HG02943 (cell line): ENCODE measurements at regions not wholly inside any gene's neighbourhood (a gene's known extent, or its start where the extent isn't known, plus 50 kb on each side); places are given as distances from the start of the nearest gene placed in this dataset.
"Not testable (repeated sequence)": the region's sequence is repeated elsewhere in the genome, so short reads cannot be mapped to it uniquely, and the experiment has no call there.

Source experiments
- ATAC-seq: cut with Tn5 transposase; IDR thresholded peaks from one replicate; pipeline ENCODE4 v1.9.1; 2021; ENCODE audit warnings: mild to moderate bottlenecking, low read depth, moderate library complexity; ENCODE audit not compliant: unreplicated experiment

DNA sequence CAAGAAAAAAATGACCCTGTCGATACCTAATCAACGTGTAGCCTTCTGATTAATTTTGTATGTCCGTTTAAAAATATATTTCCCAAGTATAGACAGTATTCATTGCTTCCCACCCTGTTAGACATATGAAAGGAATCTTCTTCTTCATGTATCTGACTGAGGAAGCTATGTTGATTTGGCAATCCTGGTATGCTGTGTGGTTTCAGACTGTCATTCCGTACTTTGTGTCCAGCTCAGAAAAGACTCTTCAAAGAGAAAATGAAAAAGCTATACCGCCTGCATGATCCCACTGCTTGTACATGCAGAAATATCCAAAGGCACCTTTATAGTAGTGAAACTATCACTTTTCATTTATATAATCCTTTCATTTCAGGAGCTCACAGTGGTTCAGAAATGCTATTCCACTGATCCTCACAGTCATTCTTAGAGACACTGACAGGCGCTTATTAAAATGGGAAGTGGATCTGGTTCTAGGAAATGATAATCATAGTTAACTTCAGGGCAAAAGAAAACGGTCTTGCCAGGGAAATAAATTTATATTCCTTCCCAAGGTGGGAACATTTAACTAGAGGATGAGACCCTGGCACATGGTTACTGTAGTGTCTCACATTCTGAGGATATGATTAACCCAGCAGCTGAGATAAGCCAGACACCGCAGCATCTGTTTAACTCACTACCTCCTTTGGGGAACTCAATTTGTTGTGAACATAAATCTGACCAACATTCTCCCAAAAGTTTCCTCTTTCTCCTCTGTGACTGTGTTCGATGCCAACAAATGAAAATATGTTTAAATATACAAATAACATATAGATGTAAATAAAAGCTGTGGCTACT lies 599.2 kb upstream of the LUZP2 start:
- ATAC-seq: no peak

DNA sequence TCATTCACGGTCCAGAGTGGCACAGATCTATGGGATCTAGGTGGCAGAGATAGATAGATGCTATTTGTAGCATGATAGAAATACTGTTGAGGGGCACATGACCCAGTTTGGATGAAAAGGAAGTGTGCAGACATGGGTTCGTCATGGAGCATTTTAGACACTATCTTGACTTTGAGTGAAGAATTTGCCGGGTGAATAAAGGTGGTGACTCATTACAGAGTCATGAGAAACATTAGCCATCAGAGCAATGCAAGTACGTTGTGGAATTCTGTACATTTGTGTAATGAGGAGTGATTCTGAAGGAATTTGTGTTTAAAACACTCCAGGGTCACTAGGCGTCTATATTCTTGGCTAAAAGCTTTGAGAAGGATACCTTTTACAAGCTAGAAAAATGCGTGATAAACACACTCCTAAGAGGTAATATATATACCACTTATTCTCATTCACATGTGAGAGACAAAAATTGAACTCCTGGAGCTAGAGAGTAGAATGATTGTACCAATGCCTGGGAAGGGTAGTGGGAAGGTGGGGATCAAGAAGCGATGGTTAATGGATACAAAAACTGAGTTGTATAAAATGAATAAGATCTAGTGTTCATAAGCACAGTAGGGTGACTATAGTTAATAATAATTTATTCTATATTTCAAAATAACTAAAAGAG lies 593.7 kb upstream of the LUZP2 start:
- ATAC-seq: no peak

DNA sequence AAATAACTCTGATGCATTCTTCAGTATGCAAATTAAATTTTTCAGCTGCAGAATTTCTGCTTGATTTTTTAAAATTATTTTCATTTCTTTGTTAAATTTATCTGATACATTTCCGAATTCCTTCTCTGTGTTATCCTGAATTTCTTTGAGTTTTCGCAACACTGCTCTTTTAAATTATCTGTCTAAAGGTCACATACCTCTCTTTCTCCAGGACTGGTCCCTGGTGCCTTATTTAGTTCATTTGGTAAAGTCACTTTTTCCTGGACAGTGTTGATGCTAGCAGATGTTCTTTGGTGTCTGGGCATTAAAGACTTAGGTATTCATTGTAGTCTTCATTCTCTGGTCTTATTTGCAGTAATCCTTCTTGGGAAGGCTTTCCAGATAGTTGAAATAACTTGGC lies 577.4 kb upstream of the LUZP2 start:
- no peak for ATAC-seq

DNA sequence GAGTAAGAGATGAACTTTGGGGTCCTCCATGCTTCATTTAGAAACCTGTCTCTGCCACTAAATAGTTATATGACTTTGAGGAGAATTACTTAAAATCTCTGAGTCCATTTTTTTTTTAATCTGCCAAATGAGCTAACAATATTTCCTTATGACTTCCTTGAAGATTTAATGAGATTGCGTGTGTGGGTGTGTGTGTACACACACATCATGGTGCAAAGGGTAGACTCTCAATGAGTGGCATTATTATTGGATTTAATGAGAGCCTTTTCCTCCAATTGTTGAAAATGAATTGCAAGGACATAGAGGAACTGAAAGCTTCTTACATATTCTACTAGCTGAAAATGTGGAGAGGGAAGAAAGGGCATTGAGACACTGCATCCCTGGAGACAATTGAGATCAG lies 573.5 kb upstream of the LUZP2 start:
- no peak for ATAC-seq

DNA sequence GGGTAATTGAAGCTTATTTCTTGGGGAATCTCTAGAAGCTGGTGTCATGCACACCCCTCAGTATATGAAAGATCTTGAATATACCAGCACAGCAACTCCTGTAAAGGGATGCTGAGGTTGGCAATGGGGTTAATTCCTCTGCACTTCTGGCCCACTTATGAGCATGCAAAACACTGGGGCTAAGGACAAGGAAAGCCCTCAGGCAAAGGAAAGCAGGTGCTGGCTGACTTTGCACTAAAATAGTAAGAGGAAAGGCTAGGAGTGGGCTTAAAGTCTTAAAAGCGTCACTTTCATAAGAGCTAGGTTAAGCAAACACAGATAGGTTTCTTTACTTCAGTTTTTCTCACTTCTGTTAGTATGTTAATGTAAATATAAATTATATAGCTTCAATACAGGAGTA lies 572.6 kb upstream of the LUZP2 start:
- ATAC-seq: no peak

DNA sequence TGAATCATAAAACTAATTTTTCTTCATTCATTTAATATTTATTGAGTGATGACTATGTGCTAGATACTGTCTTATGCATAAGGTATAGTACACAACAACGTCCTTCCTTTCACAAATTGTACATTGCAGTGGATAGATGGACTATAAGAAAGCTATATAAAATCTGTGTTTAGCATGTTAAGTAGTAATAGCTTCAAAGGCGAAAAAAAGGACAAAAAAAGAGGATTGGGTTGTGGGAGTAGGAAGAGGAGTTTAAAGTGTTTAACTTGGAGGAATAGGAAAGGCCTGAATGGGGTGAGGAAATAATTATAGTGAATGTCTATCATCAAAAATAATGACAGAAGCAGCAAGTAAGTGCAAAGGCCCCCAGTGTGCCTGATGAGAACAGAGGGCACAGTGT lies 565.4 kb upstream of the LUZP2 start:
- no peak for ATAC-seq

DNA sequence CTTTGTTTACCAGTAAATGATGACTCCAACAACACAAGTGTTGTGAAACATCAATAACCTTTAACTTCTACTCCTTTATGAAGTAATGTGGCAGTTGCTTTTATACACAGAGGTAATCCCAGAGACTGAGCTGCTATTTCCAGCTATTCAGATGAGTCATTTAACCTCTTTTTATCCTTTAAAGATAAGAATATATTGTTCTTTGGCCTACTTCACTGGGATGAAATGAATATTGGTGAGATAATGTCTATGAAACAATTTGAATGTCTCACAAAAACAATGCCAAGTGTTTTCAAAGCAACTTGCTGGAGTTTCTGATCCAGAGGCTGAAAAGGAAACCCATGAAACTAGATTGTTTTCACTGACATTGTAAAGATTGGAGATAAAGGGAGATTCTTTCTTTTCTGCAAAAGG lies 564.4 kb upstream of the LUZP2 start:
- ATAC-seq: no peak

DNA sequence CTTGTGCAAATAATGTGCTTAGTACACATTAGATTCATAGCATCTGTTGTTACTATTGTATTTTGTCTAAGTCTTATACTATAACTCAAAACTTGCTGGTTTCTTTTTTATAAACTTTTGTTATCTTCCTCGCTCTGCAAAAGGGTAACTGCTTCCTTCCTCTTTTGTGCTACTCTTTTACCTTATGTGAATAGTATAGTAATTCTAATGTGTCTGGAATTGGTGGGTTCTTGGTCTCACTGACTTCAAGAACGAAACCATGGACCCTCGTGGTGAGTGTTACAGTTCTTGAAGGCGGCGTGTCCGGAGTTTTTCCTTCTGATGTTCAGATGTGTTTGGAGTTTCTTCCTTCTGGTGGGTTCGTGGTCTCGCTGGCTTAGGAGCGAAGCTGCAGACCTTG lies 563.1 kb upstream of the LUZP2 start:
- no peak for ATAC-seq

DNA sequence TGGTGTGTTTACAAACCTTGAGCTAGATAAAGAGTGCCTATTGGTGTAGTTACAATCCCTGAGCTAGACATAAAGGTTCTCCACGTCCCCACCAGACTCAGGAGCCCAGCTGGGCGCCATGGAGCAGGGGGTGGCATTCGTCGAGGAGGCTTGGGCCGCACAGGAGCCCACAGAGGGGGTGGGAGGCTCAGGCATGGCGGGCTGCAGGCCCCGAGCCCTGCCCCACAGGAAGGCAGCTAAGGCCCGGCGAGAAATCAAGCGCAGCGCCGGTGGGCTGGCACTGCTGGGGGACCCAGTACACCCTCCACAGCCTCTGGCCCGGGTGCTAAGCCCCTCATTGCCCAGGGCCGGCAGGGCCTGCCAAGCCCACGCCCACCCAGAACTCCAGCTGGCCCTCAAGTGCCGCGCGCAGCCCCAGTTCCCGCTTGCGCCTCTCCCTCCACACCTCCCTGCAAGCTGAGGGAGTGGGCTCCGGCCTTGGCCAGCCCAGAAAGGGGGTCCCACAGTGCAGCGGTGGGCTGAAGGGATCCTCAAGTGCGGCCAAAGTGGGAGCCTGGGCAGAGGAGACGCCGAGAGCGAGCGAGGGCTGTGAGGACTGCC lies 562.1 kb upstream of the LUZP2 start:
- not testable (repeated sequence) for ATAC-seq

DNA sequence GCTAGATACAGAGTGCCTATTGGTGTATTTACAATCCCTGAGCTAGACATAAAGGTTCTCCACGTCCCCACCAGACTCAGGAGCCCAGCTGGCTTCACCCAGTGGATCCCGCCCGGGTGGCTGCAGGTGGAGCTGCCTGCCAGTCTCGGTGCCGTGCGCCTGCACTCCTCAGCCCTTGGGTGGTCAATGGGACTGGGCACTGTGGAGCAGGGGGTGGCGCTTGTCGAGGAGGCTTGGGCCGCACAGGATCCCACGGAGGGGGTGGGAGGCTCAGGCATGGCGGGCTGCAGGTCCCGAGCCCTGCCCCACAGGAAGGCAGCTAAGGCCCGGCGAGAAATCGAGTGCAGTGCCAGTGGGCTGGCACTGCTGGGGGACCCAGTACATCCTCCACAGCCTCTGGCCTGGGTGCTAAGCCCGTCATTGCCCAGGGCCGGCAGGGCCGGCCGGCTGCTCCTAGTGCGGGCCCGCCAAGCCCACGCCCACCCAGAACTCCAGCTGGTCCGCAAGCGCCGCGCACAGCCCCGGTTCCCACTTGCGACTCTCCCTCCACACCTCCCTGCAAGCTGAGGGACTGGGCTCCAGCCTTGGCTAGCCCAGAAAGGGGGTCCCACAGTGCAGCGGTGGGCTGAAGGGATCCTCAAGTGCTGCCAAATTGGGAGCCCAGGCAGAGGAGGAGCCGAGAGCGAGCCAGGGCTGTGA lies 554.6 kb upstream of the LUZP2 start:
- not testable (repeated sequence) for ATAC-seq

DNA sequence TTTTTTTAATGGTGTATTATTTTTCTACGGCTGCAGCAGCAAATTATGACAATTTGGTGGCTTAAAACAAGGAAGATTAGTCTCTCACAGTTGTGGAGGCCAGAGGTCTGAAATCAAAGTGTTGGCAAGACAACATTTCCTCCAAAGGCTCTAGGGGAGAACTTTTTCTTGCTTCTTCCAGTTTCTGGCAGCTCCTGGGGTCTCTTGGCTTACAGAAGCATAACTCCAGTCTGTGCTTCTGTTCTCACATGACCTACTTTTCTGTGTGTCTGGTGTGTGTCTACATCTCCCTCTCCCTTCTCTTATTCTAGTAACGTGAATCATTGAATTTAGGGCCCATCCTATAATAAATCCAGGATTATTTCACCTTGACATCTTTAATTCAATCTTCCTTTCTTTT lies 551.9 kb upstream of the LUZP2 start:
- no peak for ATAC-seq

DNA sequence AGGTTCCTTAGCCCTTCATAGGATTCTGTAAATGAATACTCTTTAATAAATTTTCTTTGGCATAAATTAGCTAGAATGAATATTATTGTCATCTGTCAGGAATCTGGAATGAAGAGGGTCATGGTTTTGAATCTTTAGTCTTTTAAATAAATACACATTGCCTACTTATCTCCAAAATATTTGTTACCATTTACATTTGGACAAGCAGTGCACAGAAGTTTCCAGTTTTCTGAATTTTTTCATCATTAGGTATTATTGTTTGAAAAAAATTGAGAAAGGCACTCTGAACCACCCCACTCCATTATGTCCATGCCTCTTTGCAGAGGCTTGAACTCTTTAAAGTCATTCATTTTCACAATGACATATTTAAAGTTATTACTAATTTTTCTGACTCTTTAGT lies 549.0 kb upstream of the LUZP2 start:
- no peak for ATAC-seq

DNA sequence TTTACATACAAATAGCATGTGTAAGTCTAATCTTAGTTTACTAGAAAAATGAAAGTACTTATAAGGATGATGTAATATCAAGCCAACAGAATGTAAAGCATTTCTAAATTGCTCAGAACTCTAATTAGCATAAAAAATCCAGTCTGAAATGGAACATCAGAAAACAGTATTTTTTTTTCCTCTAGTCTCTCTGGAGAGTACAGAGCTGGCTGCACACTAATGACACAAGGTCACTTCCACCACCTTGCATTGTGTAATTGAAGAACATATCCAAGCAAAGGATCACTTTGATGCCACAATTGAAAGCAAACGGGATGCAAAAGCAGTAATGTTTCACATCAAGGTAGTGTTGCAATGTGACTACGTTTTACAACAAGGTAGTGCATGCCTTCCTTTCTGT lies 548.0 kb upstream of the LUZP2 start:
- no peak for ATAC-seq

DNA sequence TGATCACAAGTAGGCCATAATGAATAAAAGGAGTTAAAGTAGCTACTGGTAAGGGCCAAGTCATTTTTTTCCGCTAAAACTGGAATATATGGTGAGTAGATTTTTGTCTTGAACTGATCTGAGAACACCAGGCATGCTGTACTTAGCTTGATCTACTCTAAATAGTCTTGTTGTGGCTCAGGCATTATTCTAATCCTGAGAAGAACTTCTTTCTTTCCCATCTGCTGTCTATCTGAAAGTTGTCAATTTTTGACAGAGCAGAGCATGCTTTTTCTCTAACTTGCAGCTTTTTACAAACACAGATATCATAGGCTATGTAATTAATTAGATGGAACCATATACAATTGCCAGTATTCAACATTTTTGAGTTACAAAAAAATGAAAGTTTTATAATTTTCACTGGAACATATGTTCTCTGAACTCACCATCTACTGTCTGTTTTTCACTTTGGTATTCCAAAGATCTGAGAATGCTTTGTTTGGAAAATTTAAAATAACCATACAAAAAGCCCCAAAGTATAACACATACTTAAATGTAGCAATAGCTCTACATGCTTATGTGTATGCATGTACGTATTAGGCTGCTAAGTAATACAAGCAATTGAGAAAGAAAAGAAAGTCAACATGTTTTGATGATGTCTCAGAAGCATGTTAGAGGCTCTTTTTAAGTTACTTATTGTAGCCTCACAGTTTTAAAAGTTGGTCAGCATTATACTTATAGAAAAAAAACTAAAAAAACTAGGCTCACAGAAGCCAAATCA lies 542.7 kb upstream of the LUZP2 start:
- no peak for ATAC-seq

DNA sequence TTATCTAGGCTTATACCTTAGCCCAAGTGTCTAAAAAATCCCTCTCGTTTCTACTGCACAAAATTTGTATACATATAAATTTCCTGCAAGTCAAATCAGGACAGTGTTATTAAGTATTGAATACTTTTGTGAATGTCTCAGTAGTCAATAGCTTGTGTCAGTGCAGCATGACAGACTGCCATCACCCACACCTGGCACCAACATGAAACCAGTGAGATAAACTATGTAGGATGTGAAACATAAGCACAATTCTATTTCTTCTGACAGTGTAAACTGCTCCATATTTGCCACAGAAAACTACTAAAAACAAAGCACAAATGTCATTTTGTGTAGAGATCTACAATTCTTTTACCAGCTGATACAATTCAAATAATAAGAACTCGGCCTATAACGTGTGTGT lies 542.1 kb upstream of the LUZP2 start:
- ATAC-seq: no peak

DNA sequence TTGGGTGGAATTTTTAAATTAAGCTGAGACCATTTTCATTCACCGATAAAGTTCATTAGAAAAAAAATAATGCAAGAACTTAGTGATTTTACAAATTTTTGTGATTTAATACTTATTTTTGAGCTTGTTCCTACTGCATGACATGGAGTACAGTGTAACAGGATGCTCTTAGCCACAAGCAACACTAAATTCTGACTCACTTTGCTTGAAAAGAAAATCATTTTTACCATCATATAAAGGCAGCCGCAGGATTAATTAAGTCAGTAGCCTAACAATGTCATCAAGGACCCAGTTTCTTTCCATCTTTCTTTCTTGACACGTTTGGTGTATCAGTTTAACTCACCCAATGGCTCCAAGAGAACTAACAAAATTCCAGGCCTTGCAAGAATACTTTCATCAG lies 540.3 kb upstream of the LUZP2 start:
- no peak for ATAC-seq

DNA sequence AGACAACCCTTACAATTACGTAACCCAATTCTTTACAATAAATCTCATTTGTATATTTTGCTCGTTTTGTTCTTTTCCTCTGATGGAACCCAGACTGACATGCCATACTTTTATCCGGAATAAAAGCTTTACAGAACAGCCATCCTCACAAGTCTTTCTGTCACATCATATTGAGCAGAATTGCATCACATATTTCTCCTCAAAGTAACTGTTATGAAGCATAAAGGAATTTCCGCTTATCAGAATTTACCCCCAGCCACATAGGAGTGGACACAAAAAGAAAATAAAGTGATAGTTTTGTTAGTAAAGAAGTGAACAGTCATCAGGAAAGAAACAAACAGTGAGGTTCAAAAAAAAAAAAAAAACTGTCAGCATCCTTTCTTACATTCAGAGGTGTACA lies 539.5 kb upstream of the LUZP2 start:
- ATAC-seq: no peak

DNA sequence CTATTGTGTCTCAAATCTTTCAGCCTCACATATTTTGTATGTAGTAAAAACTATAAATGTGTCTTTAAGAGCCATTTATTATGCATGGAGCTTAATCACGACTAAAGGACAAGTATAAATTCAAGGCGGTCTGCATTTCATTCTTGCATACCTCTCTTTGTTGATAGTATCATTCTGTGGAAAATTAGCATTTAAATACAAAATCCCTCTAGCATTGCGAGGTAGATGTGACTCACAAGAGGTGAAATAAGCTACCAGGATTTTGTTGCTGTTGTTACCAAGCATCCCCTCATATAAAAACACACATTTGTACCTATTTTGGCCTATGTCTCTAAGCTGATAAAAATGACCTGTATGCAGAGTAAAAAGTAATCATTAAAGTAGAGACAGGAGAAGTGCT lies 537.4 kb upstream of the LUZP2 start:
- ATAC-seq: no peak

DNA sequence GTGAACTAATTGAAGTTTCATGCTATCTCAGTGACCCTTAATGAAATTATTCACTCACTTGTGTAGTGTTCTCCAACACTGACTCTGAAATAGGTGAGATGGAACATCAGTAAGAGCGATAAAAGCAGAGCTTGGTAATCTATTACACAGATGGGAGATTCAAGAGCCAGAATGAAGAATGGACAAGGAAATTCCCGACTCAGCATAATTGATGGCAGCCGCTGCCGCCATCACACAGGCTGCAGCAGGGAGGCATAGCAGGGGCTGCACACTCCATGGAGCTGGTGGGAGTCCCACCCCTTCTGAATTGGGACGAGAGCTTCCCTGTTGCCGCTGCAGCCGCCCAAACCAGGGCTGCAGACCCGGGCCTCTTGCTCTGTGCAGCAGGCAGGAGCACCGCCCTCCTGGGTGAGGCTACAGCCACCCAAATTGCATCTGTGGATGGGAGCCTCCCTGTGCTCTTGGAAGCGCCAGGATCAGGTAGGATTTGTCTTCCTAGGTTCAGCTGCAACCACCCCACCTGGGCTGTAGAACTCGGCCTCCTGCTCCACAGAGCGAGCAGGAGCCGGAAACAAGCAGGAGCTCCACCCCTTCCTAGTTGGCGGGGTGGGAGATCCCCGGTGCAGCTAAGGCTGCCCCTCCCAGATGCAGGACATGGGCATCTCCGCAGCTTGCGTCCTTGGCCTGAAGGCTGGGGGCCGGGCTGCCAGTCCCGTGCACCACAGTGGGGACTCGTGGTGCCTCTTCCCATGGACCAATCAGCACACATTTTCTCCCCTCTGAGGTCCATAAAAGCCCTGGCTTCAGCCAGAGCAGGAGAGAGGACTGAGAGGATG lies 535.1 kb upstream of the LUZP2 start:
- ATAC-seq: no peak

DNA sequence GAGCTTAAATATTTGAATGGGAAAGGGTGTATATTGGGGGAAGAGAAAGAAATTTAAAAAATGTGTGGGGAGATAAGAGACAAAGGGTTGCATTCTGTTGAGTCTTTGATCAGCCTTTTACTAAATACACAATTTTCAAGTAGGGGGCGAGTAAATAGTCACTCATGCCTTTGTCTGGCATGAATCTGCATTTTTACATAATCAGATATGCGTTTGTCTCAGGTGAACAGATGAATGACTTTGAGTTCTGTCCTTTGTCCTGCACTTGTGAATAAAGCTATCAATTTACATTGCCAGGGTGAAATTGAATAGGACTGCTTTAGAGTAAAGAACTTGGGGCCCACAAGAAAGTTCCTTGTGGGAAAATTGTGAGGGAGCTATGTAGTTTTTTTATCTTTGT lies 523.6 kb upstream of the LUZP2 start:
- ATAC-seq: no peak
